GM23338 (cell line): ENCODE measurements at regions not wholly inside any gene's neighbourhood (a gene's known extent, or its start where the extent isn't known, plus 50 kb on each side); places are given as distances from the start of the nearest gene placed in this dataset.
"Not testable (repeated sequence)": the region's sequence is repeated elsewhere in the genome, so short reads cannot be mapped to it uniquely, and the experiment has no call there.

Source experiments
- ATAC-seq: fragments of 200-7000 bp; cut with Tn5 transposase; 3 replicates; pipeline ENCODE4 v1.9.1; 2020
- DNase-seq: peaks from one replicate; pipeline ENCODE4 v3.0.0-alpha.2; 2015; ENCODE audit warnings: low spot score
- H2AFZ ChIP-seq: fragments of 200-600 bp; sonication (generic); 2 replicates; pipeline ENCODE4 v1.8.0; 2016; ENCODE audit warnings: antibody characterized with exemption, mild to moderate bottlenecking, moderate library complexity
- H3F3A ChIP-seq: fragments of 200-600 bp; sonication (generic); replicated peaks from 2 replicates; pipeline ENCODE4 v1.8.0; 2017; ENCODE audit warnings: antibody characterized with exemption, mixed run types, low read depth
- H3K27ac ChIP-seq: fragments of 200-600 bp; sonication (generic); 2 replicates; pipeline ENCODE4 v1.6.1; 2016; ENCODE audit warnings: low read depth
- H3K27me3 ChIP-seq: fragments of 200-600 bp; sonication (generic); 2 replicates; pipeline ENCODE4 v1.8.0; 2016; ENCODE audit warnings: mild to moderate bottlenecking, mixed run types, moderate library complexity; ENCODE audit not compliant: insufficient read depth
- H3K36me3 ChIP-seq: fragments of 200-600 bp; sonication (generic); 2 replicates; pipeline ENCODE4 v1.8.0; 2016; ENCODE audit warnings: mild to moderate bottlenecking; ENCODE audit not compliant: insufficient read depth
- H3K4me1 ChIP-seq: fragments of 200-600 bp; sonication (generic); 2 replicates; pipeline ENCODE4 v1.8.0; 2016; ENCODE audit warnings: mild to moderate bottlenecking, moderate library complexity; ENCODE audit not compliant: insufficient read depth
- H3K4me2 ChIP-seq: fragments of 200-600 bp; sonication (generic); 2 replicates; pipeline ENCODE4 v1.7.1; 2017; ENCODE audit warnings: mixed run types
- H3K4me3 ChIP-seq: fragments of 200-600 bp; sonication (generic); 2 replicates; pipeline ENCODE4 v1.6.1; 2016; ENCODE audit warnings: mixed run types
- H3K79me2 ChIP-seq: fragments of 200-600 bp; sonication (generic); replicated peaks from 2 replicates; pipeline ENCODE4 v1.8.0; 2017; ENCODE audit warnings: mild to moderate bottlenecking; ENCODE audit not compliant: insufficient read depth
- H3K9me2 ChIP-seq: fragments of 200-600 bp; sonication (generic); 2 replicates; pipeline ENCODE4 v1.8.0; 2017; ENCODE audit not compliant: insufficient read depth
- H4K20me1 ChIP-seq: fragments of 200-600 bp; sonication (generic); replicated peaks from 2 replicates; pipeline ENCODE4 v1.8.0; 2017; ENCODE audit warnings: mild to moderate bottlenecking; ENCODE audit not compliant: insufficient read depth
- H3K27ac Mint-ChIP-seq: 2 replicates; pipeline ENCODE4 v1.8.0; 2020; ENCODE audit warnings: inconsistent platforms, mild to moderate bottlenecking, moderate library complexity, mixed read lengths
- H3K27me3 Mint-ChIP-seq: 3 replicates; pipeline ENCODE4 v1.8.0; 2022; ENCODE audit warnings: low read depth, mild to moderate bottlenecking, moderate library complexity, mixed read lengths, inconsistent platforms; ENCODE audit not compliant: insufficient read depth, poor library complexity
- H3K36me3 Mint-ChIP-seq: 3 replicates; pipeline ENCODE4 v1.8.0; 2021; ENCODE audit warnings: low read depth, mild to moderate bottlenecking, inconsistent platforms, moderate library complexity, mixed read lengths
- H3K4me1 Mint-ChIP-seq: 3 replicates; pipeline ENCODE4 v1.8.0; 2020; ENCODE audit warnings: mild to moderate bottlenecking, inconsistent platforms, mixed read lengths
- H3K4me3 Mint-ChIP-seq: 3 replicates; pipeline ENCODE4 v1.8.0; 2021; ENCODE audit warnings: moderate library complexity, mild to moderate bottlenecking, inconsistent platforms, mixed read lengths
- H3K9me3 Mint-ChIP-seq: 3 replicates; pipeline ENCODE4 v1.8.0; 2020; ENCODE audit warnings: moderate library complexity, mild to moderate bottlenecking, inconsistent platforms, mixed read lengths
- POLR2AphosphoS5 ChIP-seq: IDR thresholded peaks from 2 replicates; pipeline ENCODE4 v1.6.1; 2016; ENCODE audit warnings: antibody characterized with exemption, low read depth
- ZNF114 ChIP-seq: fragments of 250-450 bp; sonication (Bioruptor Pico); IDR thresholded peaks from 2 replicates; pipeline ENCODE4 v1.5.0; 2020; ENCODE audit warnings: mild to moderate bottlenecking, moderate library complexity
- ZNF462 ChIP-seq: fragments of 250-450 bp; sonication (Bioruptor Pico); IDR thresholded peaks from 2 replicates; pipeline ENCODE4 v1.5.0; 2020; ENCODE audit warnings: mild to moderate bottlenecking, moderate library complexity

GRCh38 chr6:19934996-19935591, 97.9 kb downstream of the ID4 start (continued):
- no peak for TF ChIP-seq ZNF462 (CRISPR knock-in tag)
- TF ChIP-seq POLR2AphosphoS5 = no peak
- TF ChIP-seq ZNF114 (CRISPR knock-in tag) = no peak

- H3K4me3 Mint-ChIP-seq, H2AFZ ChIP-seq, H3K27ac ChIP-seq, H3K4me2 ChIP-seq, H4K20me1 ChIP-seq, H3K27me3 ChIP-seq, H3K27me3 Mint-ChIP-seq, H3K4me1 ChIP-seq, H3F3A ChIP-seq, H3K36me3 ChIP-seq, H3K79me2 ChIP-seq, H3K27ac Mint-ChIP-seq, H3K9me2 ChIP-seq, H3K4me1 Mint-ChIP-seq, ATAC-seq, DNase-seq, H3K4me3 ChIP-seq: not testable (repeated sequence)
- Mint-ChIP-seq H3K36me3 (peaks cover 11% of the 10 kb centered on the region; the same call in 2 of the 3 replicates), H3K9me3 (peaks cover 23% of the 10 kb centered on the region)
Measured at GRCh38 chr6:19939321-19939720, 102.2 kb downstream of the ID4 start.

GRCh38 chr6:19939926-19940325, 102.8 kb downstream of the ID4 start:
- DNase-seq, H3K36me3 ChIP-seq, H3K4me2 ChIP-seq, H3K27me3 Mint-ChIP-seq, H3K4me1 ChIP-seq, H3K4me3 Mint-ChIP-seq, H2AFZ ChIP-seq, H3K4me1 Mint-ChIP-seq, H3K9me2 ChIP-seq, H4K20me1 ChIP-seq, ATAC-seq, H3K27me3 ChIP-seq, H3F3A ChIP-seq, H3K27ac ChIP-seq, H3K4me3 ChIP-seq, H3K79me2 ChIP-seq, H3K27ac Mint-ChIP-seq: not testable (repeated sequence)
- Mint-ChIP-seq H3K9me3 (peaks cover 26% of the 10 kb centered on the region), H3K36me3 (peaks cover 11% of the 10 kb centered on the region; the same call in 2 of the 3 replicates)
